NCI-H1417 (cell line): ENCODE measurements at regions not wholly inside any gene's neighbourhood (a gene's known extent, or its start where the extent isn't known, plus 50 kb on each side); places are given as distances from the start of the nearest gene placed in this dataset.
"Not testable (repeated sequence)": the region's sequence is repeated elsewhere in the genome, so short reads cannot be mapped to it uniquely, and the experiment has no call there.

ENCODE experiments used
- DNase-seq, 3 experiments: peaks; one replicate each; lab custom pipeline; 2025; lab: John Stamatoyannopoulos, UW

DNA sequence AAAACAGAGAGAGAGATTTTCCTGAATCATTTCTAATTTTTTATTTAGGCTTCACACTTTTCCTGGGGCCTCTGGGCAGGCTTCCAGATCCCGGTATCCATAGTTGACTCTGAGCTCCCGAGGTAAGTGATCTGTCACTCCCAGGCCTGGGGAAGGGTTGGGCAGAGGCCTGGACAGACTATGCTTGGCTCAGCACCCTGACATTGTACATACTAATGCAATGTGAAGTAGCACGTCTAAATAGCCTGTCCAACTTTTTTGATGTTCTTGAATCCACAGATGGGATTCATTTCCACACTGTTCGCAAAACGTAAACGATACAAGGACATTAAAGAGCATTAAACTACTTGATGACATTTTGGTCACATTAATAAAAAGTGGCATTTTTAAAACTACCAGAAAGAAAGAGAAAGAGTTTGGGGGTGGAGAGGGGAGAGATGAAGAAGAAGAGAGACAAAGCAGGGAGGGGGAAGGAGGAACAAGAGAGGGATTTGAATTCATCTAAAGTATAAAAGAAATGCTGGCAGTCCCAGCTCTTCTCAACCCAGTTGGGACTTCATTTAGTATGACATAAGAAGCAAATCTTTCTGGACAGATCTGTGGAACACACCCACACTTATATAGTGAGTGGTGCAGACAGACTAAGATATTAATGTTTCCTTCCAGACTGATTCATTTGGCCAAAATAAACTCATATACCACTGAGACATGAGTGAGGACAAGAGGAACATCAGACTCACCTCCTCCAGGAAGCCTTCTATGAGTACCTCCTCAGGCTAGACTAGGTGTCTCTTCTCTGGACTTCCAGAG is 514.2 kb downstream of the SOX6 start:
- DNase-seq = no peak

DNA sequence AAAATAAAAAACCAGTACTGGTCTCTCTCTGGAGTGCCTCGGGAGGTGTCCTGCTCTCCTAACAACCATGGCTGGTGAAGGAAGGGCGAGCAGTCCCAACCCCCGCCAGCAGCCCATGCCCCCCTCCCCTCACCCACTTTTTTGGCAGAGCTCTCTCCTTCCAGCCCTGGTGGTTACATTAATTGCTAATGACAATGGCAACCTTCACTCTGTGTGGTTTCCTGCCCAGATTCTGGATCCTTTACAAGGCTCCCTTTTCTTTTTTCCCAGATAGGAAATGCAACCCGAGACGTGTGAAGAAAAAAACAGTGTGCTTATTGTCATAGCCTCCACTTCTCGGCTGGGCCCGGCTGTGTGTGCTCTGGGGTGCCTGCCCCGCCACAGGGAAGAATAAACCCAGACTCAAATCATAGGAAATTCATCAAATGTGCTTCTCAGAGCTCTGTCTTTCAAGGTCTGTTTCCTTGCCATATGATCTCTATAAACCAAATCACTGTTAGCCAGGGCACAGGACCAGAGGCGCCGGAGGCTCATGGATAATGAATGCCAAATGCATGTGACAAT is 513.0 kb downstream of the SOX6 start:
- peak in 2 of 3 experiments; percentile 30 to 46 for DNase-seq

DNA sequence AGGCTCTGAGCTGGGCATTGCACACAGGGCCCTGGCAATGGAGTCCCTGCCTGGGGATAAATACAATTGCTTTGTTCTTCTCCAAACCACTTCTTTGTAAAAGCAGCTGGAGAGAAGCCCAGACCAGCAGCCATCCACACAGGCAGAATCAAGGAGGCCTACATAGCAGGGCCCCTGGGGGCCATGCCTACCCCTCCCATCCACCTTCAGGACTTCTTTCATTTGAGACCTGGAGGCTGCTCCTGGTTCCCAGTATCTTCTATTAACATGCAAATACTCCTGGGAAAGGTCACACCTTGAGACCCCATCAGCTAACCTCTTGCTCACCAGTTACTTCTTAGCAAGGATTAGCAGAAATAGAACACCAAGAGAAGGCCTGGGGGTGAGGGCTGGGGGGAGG is 511.1 kb downstream of the SOX6 start:
- DNase-seq = no peak

DNA sequence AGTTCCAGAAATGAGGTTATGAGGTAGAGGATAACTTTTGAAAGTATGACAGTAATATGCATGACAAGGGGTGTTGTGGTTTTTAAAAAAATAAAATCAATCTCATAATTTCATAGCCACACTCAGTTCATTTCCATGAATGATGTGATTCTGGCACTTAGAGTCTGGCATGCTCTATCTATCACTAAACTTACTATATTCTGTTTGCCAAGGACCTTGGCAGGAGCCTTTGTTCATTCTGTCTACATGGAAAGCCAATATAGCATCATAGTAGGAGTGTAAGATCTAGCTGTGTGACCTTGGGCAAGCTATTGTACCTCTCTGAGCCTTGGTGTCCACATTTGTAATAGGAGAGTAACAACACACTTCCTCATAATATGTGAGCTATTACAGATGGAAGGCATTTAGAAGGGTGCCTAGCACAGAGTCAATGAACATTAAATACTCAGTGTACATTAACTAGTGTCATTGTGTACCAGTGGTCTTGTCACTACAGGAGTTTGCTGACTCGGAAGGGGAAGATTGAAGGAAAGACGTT is 507.6 kb downstream of the SOX6 start:
- DNase-seq = no peak

DNA sequence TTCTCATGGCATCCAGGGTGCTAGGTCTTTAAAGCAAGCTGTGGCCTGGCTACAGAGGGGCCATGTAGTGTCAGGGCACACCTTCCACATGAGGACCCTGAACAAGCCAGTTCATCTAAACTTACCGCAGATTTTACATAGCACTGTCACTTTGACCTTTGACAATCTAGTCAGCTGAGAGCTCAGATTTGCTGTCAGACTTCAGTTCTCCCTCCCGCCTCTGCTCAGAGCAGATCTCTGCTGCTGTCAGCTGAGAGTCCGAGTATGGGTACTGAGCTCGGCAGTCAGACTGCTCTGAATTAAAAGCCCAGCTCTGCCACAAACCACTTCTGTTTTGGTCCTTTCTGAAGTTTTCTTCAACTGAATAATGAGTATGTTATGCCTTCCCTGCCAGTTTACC is 507.1 kb downstream of the SOX6 start:
- DNase-seq = no peak

DNA sequence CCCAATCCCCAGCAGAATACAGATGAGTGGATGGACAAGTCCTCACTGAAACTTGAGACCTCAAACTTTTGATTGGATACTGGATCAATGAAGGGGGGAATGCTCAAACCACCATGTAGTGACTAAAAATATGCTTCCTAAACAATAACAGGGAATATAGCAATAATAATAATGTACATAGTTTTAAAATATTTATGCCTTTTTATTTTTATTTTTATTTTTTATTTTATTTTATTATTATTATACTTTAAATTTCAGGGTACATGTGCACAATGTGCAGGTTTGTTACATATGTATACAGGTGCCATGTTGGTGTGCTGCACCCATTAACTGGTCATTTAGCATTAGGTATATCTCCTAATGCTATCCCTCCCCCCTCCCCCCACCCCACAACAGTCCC is 506.0 kb downstream of the SOX6 start:
- DNase-seq = not testable (repeated sequence)

DNA sequence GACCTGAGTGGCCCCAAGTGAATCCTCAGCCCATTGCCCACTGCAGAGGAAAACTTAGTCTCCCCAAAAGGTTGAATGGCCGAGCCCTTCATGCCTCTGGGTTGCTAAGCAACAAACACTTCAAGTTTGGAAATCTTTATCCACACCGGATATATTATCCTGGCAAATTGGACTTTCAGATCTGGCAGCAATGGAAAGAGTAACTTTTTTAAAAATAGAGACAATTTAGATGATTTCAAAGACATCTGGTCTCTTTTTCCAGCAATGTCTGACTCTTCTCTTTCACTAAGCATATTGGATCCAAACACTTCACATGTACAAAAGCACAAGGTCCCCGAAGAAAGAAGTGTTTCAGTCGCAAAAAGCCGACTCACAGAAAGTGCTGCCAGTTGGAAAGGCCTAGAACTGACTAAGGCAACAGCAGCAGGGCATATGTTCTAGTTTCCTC is 505.3 kb downstream of the SOX6 start:
- no peak for DNase-seq

DNA sequence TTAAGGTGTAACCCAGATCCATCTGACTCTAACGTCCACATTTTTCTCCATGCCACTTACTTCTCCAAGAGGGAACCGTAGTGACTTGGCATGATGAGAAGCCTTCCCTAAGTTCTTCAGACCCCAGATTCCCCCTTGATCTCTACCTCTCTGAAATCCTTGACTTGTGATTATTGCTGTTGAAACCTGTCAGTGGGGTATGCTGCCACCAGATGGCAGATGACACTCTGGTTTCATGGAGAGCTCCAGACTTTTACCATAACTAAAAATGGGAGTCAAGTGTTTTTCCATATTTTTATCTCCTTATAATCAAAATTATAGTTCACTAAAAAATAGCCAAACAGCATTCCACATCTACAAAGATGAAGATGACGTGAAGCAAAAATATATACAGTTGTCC is 504.2 kb downstream of the SOX6 start:
- peak in 2 of 3 experiments; percentile 10 to 38 for DNase-seq

DNA sequence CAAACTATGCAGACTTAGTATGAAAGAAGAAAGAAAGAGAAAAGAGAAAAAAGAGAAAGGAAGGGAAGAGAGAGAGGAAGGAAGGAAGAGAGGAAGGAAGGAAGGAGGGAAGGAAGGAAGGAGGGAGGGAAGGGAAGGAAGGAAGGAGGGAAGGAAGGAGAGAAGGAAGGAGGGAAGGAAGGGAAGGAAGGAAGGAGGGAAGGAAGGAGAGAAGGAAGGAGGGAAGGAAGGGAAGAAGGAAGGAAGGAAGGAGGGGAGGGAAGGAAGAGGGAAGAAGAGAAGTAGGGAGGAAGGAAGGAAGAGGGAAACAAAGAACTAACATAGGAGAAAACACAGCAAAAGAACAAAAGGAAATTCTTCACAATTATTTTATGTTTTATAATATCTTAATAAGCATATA is 502.1 kb downstream of the SOX6 start:
- no peak for DNase-seq

DNA sequence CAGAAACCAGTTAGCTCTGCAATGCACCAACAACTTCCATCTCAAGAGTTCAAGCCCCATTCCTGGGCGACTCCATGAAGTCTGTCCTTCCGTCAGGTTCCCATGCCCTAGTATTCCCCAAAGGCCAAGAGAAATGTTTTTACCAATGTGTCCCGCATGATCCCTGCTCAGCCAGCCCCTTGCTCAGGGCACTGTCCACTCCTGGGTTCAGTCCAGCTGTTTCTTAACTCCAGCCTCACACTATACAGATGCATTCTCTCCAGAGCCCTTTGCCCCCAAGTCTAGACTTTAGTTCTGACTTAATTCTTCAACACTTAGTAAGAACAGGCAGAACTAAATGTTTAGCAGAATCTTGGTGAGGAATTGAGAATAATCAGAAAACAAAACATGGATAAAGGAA is 497.5 kb downstream of the SOX6 start:
- DNase-seq = no peak

DNA sequence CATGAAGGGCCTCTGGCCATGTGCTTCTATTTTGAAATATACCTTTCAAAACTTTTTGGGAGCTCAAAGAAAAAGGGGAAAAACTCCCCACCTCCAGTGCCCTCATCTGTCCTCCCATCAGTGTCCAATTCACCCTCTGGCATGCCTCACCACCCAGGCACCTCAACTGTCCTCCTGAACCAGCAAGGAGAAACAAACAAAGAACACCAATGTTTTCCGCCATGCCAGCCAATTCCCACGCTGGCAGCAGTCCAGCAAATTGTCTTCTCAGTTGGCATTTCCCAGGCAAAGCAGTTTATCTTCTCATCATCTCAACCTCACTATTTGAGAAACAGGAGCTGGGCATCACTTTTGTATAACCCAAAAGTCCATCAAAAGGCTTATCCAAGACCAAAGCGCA is 496.9 kb downstream of the SOX6 start:
- no peak for DNase-seq

DNA sequence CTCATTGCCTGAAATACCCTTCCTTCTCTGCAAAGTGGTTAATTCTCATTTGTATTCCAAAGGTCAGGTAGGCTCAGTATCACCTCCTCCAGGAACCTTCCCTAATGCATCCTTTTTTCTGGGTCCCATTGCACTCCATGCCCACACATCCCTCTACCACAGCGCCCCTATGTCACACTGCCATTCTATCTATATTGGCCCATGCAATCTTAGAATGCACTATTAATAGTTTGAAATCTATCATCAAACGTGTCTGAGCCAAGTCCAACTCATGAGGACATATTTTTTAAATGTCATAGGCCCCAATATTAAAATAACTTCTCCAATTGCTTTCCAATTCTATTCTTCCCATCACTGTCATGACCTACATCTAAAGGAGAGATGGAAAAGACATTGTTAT is 495.1 kb downstream of the SOX6 start:
- DNase-seq = no peak

DNA sequence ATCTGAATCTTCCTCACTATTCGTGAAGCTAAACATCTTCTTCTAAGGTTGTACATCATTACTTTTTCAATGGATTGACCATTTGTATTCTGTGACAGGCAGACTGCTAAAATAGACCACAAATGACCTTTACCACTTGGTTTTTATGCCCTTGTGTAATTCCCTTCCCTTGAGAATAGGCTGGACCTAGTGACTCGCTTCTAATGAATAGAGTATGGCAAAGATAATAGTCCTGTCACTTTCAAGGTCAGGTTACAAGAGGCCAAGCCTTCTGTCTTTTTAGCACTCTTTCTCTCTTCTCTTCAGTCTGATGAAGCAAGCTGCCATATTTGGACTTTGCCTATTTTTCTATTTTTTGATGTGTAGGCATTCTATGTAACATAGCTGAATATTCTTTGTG is 492.9 kb downstream of the SOX6 start:
- DNase-seq = peak in 1 of 3 experiments; percentile 27

DNA sequence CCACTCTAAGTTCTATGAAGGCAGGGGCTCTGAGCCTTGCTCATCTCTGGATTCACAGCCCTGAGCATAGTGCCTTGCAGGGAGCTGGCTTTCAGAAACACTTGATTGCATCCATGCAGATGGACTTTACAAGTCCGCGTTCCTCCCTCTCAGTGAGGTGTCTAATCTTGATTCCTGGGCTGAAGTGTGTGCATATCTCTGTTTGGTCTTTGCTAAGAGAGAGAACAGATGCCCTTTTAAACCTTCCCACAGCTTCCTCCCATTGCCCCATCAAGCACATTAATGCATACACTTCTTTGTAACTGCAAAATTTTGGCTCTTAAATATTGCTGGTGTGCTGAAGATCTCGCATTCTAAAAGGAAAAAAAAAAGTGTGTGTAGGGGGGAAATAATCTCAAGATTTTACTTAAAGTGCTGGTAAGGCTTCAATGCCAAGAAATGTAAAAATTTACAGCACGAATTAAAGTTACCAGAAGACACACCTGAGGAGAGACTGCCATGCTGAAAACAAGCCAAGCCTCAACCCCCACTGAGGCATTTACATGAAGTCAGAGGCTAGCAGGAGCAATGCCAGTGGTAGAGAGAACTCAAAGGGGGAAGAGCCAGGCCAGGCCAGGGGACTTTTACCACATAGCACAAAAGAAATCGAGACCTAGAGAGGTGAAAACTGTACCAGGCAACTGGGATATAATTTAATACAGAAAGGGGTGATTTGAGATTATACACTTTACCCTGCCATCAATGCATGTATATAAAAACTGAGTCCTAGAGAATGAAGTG is 492.1 kb downstream of the SOX6 start:
- no peak for DNase-seq

DNA sequence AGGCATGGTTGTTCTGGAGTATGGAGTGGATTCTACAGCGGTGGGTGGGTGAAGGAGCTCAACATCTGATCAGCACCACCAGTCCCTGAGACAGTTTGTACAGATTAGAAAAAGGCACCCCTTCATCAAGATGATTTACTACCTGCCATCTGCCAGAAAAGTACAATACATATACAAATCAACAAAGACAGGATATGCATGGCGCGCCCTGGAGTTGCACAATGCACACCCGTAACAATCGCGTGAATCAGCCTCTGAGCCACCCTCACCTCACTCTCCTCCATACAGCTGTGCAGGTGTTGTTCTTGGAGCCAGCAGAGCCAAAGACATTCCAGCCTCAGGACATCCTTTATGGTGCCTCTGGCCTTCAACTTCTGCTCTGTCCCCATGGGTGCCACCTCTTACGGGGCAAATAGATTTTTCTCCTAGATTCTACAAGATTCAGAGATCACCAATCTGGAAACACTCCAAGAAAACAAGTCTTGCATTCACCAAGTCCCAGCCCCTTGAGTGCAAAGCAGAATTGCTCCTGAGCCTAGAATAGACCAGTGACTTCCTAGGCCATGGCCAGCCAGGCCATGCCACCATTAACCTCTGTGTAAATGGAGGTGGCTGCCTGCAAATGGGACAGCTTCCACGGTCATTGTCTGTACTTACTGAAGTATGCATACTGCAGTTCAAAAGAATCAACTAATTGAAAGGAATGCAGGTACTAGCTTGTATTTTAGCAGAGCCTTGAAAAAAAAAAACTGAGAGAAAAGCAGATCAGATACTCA is 490.9 kb downstream of the SOX6 start:
- DNase-seq = peak in 1 of 3 experiments; percentile 7

DNA sequence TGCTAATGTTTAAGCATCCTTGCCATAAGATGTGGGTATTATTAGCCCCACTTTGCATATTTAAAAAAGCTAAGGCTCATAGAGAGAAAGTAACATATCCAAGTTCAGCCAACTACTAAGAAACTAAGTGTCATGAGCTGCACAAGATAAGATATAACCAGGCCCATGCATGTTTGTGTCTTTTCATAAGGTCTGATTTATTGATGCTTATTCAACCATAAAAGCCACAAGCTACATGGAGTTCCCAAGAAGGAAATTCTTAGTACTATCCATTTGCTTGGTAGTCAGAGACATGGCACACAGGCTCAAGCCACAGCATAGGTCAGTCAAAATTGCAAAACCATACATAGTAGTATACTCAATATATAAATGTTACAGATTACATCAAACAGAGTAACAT is 488.5 kb downstream of the SOX6 start:
- no peak for DNase-seq

DNA sequence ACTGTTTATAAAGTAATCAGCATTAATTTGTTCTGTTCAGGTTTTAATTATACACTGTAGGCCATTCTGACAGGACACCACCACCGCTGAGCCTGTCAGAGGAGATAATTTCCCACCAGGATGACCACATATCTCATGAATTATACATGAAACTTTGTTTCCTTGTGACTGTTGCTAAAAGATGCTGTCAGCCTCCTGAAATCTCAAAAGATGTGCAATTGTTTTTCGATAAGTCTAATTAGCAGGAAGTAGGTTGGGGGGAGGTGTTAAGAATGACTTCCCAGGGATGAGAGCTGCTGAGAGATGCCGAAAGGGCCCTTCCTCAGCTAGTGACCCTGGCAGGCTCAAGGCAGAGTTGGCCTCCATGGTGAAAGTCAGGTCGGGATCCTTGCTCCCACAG is 485.4 kb downstream of the SOX6 start:
- DNase-seq = no peak

DNA sequence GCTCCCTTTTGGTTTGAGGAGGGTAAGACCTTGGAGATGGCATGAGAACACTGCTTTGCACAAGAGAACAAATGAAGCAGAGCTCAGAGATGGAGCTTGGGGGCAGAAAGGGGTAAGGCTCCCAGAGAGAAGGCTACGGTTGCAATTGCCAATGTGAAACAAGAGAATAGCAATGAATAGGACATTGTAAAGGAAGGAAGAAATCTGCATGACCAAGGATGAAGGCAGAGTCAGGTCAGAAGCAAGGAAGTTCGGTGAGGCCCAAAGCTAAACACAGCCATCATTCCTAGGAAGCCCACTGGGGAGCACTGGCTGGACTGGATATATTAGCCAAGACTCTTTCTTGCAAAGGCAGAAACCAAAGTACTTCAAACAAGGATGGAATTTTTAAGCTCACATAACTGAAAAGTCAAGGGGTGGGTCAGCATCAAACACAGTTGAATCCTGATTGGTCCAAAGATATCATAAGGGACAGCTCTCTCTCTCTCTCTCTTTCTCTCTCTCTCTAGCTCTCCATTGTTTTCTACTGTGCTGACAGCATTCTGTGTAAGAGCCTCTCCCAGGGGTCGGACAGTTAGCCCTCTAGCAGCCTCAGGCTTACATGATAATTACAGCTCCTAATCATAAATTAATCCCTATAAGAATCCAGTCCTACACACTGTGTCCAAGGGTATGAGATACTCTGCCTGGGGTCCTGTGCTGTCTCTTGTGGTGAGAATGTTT is 484.3 kb downstream of the SOX6 start:
- no peak for DNase-seq

DNA sequence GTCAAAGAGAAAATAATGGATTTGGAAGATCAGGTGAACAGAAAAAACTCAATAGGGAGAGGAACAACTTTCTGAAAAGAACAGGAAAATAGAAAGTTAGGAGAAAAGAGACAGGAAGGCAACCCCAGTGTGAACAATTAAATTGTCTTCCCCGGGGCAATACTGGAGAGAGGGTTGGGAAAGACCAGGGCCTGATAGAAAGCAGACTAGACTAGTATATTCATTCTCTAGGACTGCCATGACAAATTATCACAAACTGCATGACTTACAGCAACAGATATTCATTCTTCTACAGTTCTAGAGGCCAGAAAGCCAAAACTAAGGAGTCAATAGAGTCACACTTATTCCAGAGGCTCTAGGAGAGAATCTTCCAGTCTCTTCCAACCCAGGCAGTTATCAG is 482.8 kb downstream of the SOX6 start:
- no peak for DNase-seq

DNA sequence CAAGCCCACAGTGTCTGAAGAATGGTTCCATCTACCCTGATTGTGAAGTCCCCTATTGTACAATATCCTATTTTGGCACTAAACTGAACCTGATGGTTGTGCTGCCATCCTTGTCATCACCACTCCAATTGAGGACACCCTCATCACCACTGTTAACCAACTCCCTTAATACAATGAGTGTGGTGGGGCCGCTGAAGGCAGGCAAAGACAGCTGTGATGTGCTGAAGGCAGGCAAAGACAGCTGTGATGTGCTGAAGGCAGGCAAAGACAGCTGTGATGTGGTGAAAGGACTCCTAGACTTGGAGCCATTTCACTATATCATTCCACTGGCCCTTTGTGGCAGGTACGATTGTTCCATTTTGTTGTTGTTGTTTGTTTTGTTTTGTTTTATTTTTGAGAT is 481.6 kb downstream of the SOX6 start:
- DNase-seq = no peak

DNA sequence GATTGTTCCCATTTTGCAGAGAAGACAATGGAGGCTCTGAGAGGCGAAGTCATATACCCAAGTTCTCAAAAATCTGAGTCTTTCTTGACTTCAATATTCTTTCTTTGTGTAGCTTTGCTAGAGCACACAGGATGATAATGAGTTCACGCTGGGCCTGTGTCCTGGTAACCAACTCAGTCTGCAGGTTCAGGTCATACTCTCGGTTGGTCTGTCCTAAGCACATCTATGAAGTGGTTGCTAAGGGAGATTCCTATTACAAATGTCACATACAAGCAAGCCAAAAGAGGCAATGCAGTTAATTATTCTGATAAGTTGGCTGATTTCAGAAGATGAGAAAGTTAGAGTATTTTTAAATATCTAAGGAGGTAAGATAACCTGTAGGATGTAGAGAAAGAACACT is 481.0 kb downstream of the SOX6 start:
- DNase-seq = peak in 1 of 3 experiments; percentile 18
